CD14-positive monocyte (primary cell): ENCODE measurements at regions not wholly inside any gene's neighbourhood (a gene's known extent, or its start where the extent isn't known, plus 50 kb on each side); places are given as distances from the start of the nearest gene placed in this dataset.

Experiments
- DNase-seq, 3 donors: peaks; one replicate each; pipeline ENCODE4 v3.0.0-alpha.2; 2011 to 2022
- H2AFZ ChIP-seq: 2 replicates; pipeline ENCODE4 v1.6.0; 2012; ENCODE audit warnings: mild to moderate bottlenecking, low read depth, low read length, inconsistent platforms; ENCODE audit not compliant: insufficient read depth, poor library complexity, severe bottlenecking
- H3K27ac ChIP-seq, 2 donors: 1 replicate in 1 of 2; 2 replicates in 1 of 2; pipeline ENCODE4 v1.5.1; 2012 to 2013; ENCODE audit warnings: low read length in 2 of 2, control low read depth in 1 of 2, inconsistent platforms in 1 of 2, low read depth in 1 of 2, mild to moderate bottlenecking in 1 of 2
- H3K27me3 ChIP-seq, 2 donors: one replicate each; pipeline versions ENCODE4 v1.6.0 to v1.6.1; 2011 to 2013; ENCODE audit warnings: low read length in 2 of 2; ENCODE audit not compliant: control insufficient read depth in 2 of 2, insufficient read depth in 2 of 2
- H3K36me3 ChIP-seq, 2 donors: replicated peaks in 1 of 2; 1 replicate in 1 of 2; 2 replicates in 1 of 2; pipeline versions ENCODE4 v1.5.1 to v1.6.1; 2012 to 2013; ENCODE audit warnings: low read length in 2 of 2, control low read depth in 1 of 2, inconsistent platforms in 1 of 2, mild to moderate bottlenecking in 1 of 2; ENCODE audit not compliant: insufficient read depth in 2 of 2, control insufficient read depth in 1 of 2
- H3K4me1 ChIP-seq, 2 donors: 1 replicate in 1 of 2; 2 replicates in 1 of 2; pipeline versions ENCODE4 v1.5.1 to v1.6.1; 2012 to 2013; ENCODE audit warnings: low read length in 2 of 2, control low read depth in 1 of 2, inconsistent platforms in 1 of 2, mild to moderate bottlenecking in 1 of 2, moderate library complexity in 1 of 2; ENCODE audit not compliant: insufficient read depth in 2 of 2, control insufficient read depth in 1 of 2
- H3K4me2 ChIP-seq: replicated peaks from 2 replicates; pipeline ENCODE3; 2012; ENCODE audit warnings: low read length, moderate library complexity, mild to moderate bottlenecking; ENCODE audit not compliant: poor library complexity, severe bottlenecking; ENCODE audit errors: extremely low read depth
- H3K4me3 ChIP-seq, 3 experiments: fragments of 200-600 bp in 1 of 3; sonication (generic) in 1 of 3; replicated peaks in 1 of 3; 1 replicate in 2 of 3; 2 replicates in 1 of 3; pipeline ENCODE4 v1.5.1; 2011 to 2013; ENCODE audit warnings: low read length in 3 of 3, mild to moderate bottlenecking in 3 of 3, control low read depth in 2 of 3, low read depth in 2 of 3, inconsistent platforms in 1 of 3, moderate library complexity in 1 of 3
- H3K79me2 ChIP-seq: 2 replicates; pipeline ENCODE4 v1.6.0; 2012; ENCODE audit warnings: mild to moderate bottlenecking, control low read depth, inconsistent platforms, low read length, moderate library complexity; ENCODE audit not compliant: insufficient read depth
- H3K9ac ChIP-seq: 2 replicates; pipeline ENCODE4 v1.6.0; 2017; ENCODE audit warnings: low read length, mild to moderate bottlenecking; ENCODE audit not compliant: insufficient read depth, poor library complexity, severe bottlenecking
- H3K9me3 ChIP-seq, 2 donors: replicated peaks in 1 of 2; 1 replicate in 1 of 2; 2 replicates in 1 of 2; pipeline versions ENCODE4 v1.5.1 to v1.6.1; 2012 to 2013; ENCODE audit warnings: low read length in 2 of 2, control low read depth in 1 of 2; ENCODE audit not compliant: control insufficient read depth in 1 of 2, insufficient read depth in 1 of 2
- H4K20me1 ChIP-seq: 2 replicates; pipeline ENCODE4 v1.6.0; 2012; ENCODE audit warnings: mild to moderate bottlenecking, low read length, control low read depth, moderate library complexity; ENCODE audit not compliant: insufficient read depth
- H3K27ac Mint-ChIP-seq, 7 donors: one replicate each; pipeline ENCODE4 v1.8.0; 2020; ENCODE audit warnings: mild to moderate bottlenecking in 7 of 7, mixed read lengths in 7 of 7, moderate library complexity in 6 of 7, inconsistent platforms in 2 of 7
- H3K27me3 Mint-ChIP-seq, 3 donors: one replicate each; pipeline ENCODE4 v1.8.0; 2021 to 2022; ENCODE audit warnings: low read depth in 3 of 3, mild to moderate bottlenecking in 3 of 3, mixed read lengths in 3 of 3, moderate library complexity in 3 of 3, inconsistent platforms in 1 of 3
- H3K36me3 Mint-ChIP-seq, 2 donors: one replicate each; pipeline ENCODE4 v1.8.0; 2020; ENCODE audit warnings: mixed read lengths in 2 of 2, inconsistent platforms in 1 of 2, mild to moderate bottlenecking in 1 of 2
- H3K4me1 Mint-ChIP-seq: one replicate; pipeline ENCODE4 v1.8.0; 2020; ENCODE audit warnings: mild to moderate bottlenecking, mixed read lengths
- H3K4me3 Mint-ChIP-seq, 2 donors: one replicate each; pipeline ENCODE4 v1.8.0; 2020; ENCODE audit warnings: mild to moderate bottlenecking in 2 of 2, mixed read lengths in 2 of 2, moderate library complexity in 1 of 2
- H3K9me3 Mint-ChIP-seq, 7 donors: one replicate each; pipeline ENCODE4 v1.8.0; 2020 to 2022; ENCODE audit warnings: mixed read lengths in 7 of 7, mild to moderate bottlenecking in 6 of 7, moderate library complexity in 6 of 7, inconsistent platforms in 2 of 7
- WGBS: methylation state at CpG from one replicate; pipeline ENCODE4 v1.1.5; 2013; ENCODE audit warnings: missing lambda C conversion rate; ENCODE audit not compliant: insufficient coverage; 5-methylcytosine and 5-hydroxymethylcytosine counted together
- intact Hi-C, 2 donors: fragments of 100-400 bp; cut with micrococcal nuclease; formaldehyde crosslinking; loops; one replicate each; pipeline versions ENCODE4 v1.15.0 to v1.15.1; 2023
- TF ChIP-seq, protein P1 (sequence below): fragments of 200-600 bp; IDR thresholded peaks from one replicate; pipeline ENCODE4 v1.8.0; 2022; ENCODE audit warnings: antibody characterized with exemption, mild to moderate bottlenecking

DNA sequence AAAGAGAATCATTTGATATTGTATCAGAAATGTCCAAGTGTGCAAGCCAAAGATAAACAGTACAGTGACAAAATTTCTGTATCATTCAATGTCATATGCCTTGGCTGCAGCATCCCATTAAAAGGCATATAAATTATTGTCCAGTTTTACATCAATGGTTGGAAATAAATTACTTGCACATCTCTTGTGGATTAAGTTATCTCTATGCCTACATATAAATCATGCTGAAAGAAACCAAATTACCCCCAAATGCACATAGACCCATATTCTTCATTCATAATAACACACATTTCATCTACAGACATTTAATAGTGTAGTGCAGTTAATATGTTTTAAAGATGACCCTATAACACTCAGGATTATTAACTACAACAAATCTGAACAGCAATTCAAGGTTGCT is 1415.7 kb upstream of the PCDH9 start:
- TF ChIP-seq, protein P1, sequence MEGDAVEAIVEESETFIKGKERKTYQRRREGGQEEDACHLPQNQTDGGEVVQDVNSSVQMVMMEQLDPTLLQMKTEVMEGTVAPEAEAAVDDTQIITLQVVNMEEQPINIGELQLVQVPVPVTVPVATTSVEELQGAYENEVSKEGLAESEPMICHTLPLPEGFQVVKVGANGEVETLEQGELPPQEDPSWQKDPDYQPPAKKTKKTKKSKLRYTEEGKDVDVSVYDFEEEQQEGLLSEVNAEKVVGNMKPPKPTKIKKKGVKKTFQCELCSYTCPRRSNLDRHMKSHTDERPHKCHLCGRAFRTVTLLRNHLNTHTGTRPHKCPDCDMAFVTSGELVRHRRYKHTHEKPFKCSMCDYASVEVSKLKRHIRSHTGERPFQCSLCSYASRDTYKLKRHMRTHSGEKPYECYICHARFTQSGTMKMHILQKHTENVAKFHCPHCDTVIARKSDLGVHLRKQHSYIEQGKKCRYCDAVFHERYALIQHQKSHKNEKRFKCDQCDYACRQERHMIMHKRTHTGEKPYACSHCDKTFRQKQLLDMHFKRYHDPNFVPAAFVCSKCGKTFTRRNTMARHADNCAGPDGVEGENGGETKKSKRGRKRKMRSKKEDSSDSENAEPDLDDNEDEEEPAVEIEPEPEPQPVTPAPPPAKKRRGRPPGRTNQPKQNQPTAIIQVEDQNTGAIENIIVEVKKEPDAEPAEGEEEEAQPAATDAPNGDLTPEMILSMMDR = no peak
- Mint-ChIP-seq H3K9me3 (peaks cover 0 to 4% (median 0%) of the 10 kb centered on the region in 7 donors), H3K4me1 (no peaks in the 10 kb centered on the region), H3K4me3 (no peak overlapping the region), H3K27ac (no peak overlapping the region), H3K27me3 (no peaks in the 10 kb centered on the region), H3K36me3 (no peaks in the 10 kb centered on the region)
- Histone ChIP-seq H3K27me3 (no peaks in the 10 kb centered on the region), H3K4me2 (no peak overlapping the region), H3K27ac (no peak overlapping the region), H3K36me3 (no peaks in the 10 kb centered on the region), H4K20me1 (no peaks in the 10 kb centered on the region), H3K9ac (no peak overlapping the region), H3K79me2 (no peaks in the 10 kb centered on the region), H2AFZ (no peak overlapping the region), H3K9me3 (no peaks in the 10 kb centered on the region), H3K4me1 (no peaks in the 10 kb centered on the region), H3K4me3 (no peak overlapping the region)
- intact Hi-C loops = no loop called here
- DNase-seq = no peak

DNA sequence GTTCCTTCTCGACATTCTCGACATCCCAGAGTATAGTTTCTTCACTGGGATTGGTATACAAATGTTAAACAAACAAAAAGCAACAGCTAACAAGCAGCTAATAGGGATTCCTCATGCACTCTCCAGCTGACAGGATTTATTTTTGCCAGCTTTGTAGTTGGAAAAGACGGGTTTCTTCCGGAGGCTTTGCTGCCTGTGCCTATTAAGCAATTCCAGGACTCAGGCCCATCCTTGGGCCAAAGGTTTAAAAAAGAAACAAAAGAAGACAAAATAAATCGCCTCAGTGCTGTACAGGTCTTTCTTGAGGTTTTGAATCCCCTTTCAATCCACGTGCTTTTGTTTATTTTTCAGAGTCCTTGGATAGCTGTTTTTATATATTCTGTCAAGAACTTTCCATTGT is 1414.5 kb upstream of the PCDH9 start:
- DNase-seq = no peak
- Histone ChIP-seq H3K4me2 (no peak overlapping the region), H3K36me3 (no peaks in the 10 kb centered on the region), H3K4me1 (no peaks in the 10 kb centered on the region), H3K9ac (no peak overlapping the region), H3K27me3 (no peaks in the 10 kb centered on the region), H3K9me3 (no peaks in the 10 kb centered on the region), H2AFZ (no peak overlapping the region), H3K4me3 (no peak overlapping the region), H3K79me2 (no peaks in the 10 kb centered on the region), H4K20me1 (no peaks in the 10 kb centered on the region), H3K27ac (no peak overlapping the region)
- no peaks in the 10 kb centered on the region for H3K36me3 Mint-ChIP-seq
- no peaks in the 10 kb centered on the region for H3K4me1 Mint-ChIP-seq
- no peak overlapping the region for H3K27ac Mint-ChIP-seq
- no peak overlapping the region for H3K4me3 Mint-ChIP-seq
- TF ChIP-seq, protein P1 = no peak
- intact Hi-C loops = no loop called here
- WGBS = 76% methylated on average over 2 of the region's 6 CpGs
- H3K27me3 Mint-ChIP-seq = no peaks in the 10 kb centered on the region
- peaks cover 0 to 4% (median 0%) of the 10 kb centered on the region in 7 donors for H3K9me3 Mint-ChIP-seq
